Right atrium auricular region (tissue), 2 donors: ENCODE measurements at regions not wholly inside any gene's neighbourhood (a gene's known extent, or its start where the extent isn't known, plus 50 kb on each side); places are given as distances from the start of the nearest gene placed in this dataset.

Experiments used
- DNase-seq: peaks from one replicate; pipeline ENCODE4 v3.0.0-alpha.2; 2019; ENCODE audit warnings: low spot score
- H3K27ac ChIP-seq, 2 donors: fragments of 200-600 bp; sonication (generic); 1 replicate in 1 of 2; 2 replicates in 1 of 2; pipeline ENCODE4 v1.5.1; 2016 to 2019
- H3K27me3 ChIP-seq, 2 donors: fragments of 200-600 bp; sonication (generic); one replicate each; pipeline versions ENCODE4 v1.5.1 to v1.6.0; 2017 to 2019
- H3K36me3 ChIP-seq: fragments of 200-600 bp; sonication (generic); one replicate; pipeline ENCODE4 v1.5.1; 2016
- H3K4me1 ChIP-seq, 2 donors: fragments of 200-600 bp; sonication (generic); one replicate each; pipeline versions ENCODE4 v1.5.1 to v1.6.0; 2017 to 2019
- H3K4me3 ChIP-seq, 2 donors: fragments of 200-600 bp; sonication (generic); 1 replicate in 1 of 2; 2 replicates in 1 of 2; pipeline ENCODE4 v1.5.1; 2017 to 2019; ENCODE audit warnings: mild to moderate bottlenecking in 1 of 2, moderate library complexity in 1 of 2
- H3K9me3 ChIP-seq, 2 donors: fragments of 200-600 bp; sonication (generic); one replicate each; pipeline ENCODE4 v1.5.1; 2019
- CTCF ChIP-seq, 2 donors: fragments of 200-600 bp; sonication (generic); IDR thresholded peaks; one replicate each; pipeline ENCODE4 v1.5.1; 2019; ENCODE audit warnings: antibody characterized with exemption in 2 of 2

- TF ChIP-seq CTCF (IDR thresholded peaks at IDR 0.05) = no peak
- no peaks in the 10 kb centered on the region for H3K4me1 ChIP-seq
Measured at GRCh38 chr20:22781869-22782268, 197.5 kb upstream of the FOXA2 start.

GRCh38 chr20:22789676-22790075 is 205.3 kb upstream of the FOXA2 start:
- no peak for DNase-seq
- no peaks in the 10 kb centered on the region for H3K9me3 ChIP-seq
- H3K4me1 ChIP-seq = peaks cover 0 to 22% of the 10 kb centered on the region in 2 donors
- H3K27me3 ChIP-seq = no peaks in the 10 kb centered on the region
- H3K27ac ChIP-seq = no peak overlapping the region
- TF ChIP-seq CTCF (IDR thresholded peaks at IDR 0.05) = no peak
- no peak overlapping the region for H3K4me3 ChIP-seq
- H3K36me3 ChIP-seq = no peaks in the 10 kb centered on the region

More at GRCh38 chr20:22781869-22782268, 197.5 kb upstream of the FOXA2 start:
- DNase-seq = no peak
- Histone ChIP-seq H3K9me3 (no peaks in the 10 kb centered on the region), H3K27me3 (no peaks in the 10 kb centered on the region), H3K36me3 (no peaks in the 10 kb centered on the region), H3K4me3 (no peak overlapping the region), H3K27ac (no peak overlapping the region)

GRCh38 chr20:22791396-22791795 is 207.0 kb upstream of the FOXA2 start:
- DNase-seq = no peak
- no peak for TF ChIP-seq CTCF (IDR thresholded peaks at IDR 0.05)
- Histone ChIP-seq H3K36me3 (no peaks in the 10 kb centered on the region), H3K9me3 (no peaks in the 10 kb centered on the region), H3K4me3 (no peak overlapping the region), H3K4me1 (peaks cover 0 to 31% of the 10 kb centered on the region in 2 donors), H3K27me3 (no peaks in the 10 kb centered on the region), H3K27ac (no peak overlapping the region)

GRCh38 chr20:22791877-22792525 is 207.6 kb upstream of the FOXA2 start:
- peaks cover 0 to 35% of the 10 kb centered on the region in 2 donors for H3K4me1 ChIP-seq
- TF ChIP-seq CTCF (IDR thresholded peaks at IDR 0.05) = no peak
- no peak overlapping the region for H3K27ac ChIP-seq
- no peaks in the 10 kb centered on the region for H3K27me3 ChIP-seq
- no peak overlapping the region for H3K4me3 ChIP-seq
- DNase-seq = no peak
- no peaks in the 10 kb centered on the region for H3K36me3 ChIP-seq
- no peaks in the 10 kb centered on the region for H3K9me3 ChIP-seq

GRCh38 chr20:22794200-22794599 is 209.8 kb upstream of the FOXA2 start:
- no peak overlapping the region for H3K27ac ChIP-seq
- no peaks in the 10 kb centered on the region for H3K36me3 ChIP-seq
- H3K27me3 ChIP-seq = no peaks in the 10 kb centered on the region
- H3K9me3 ChIP-seq = no peaks in the 10 kb centered on the region
- H3K4me3 ChIP-seq = no peak overlapping the region
- DNase-seq = no peak
- no peak for TF ChIP-seq CTCF (IDR thresholded peaks at IDR 0.05)
- peaks cover 0 to 35% of the 10 kb centered on the region in 2 donors for H3K4me1 ChIP-seq

- peak overlapping the region; percentile 48 to 64 for H3K27ac ChIP-seq
- peaks cover 0 to 31% of the 10 kb centered on the region in 2 donors for H3K4me1 ChIP-seq
- H3K27me3 ChIP-seq = no peaks in the 10 kb centered on the region
- TF ChIP-seq CTCF (IDR thresholded peaks at IDR 0.05) = no peak
- no peak overlapping the region for H3K4me3 ChIP-seq
- no peaks in the 10 kb centered on the region for H3K9me3 ChIP-seq
- no peak for DNase-seq
- H3K36me3 ChIP-seq = no peaks in the 10 kb centered on the region
Measured at GRCh38 chr20:22795433-22795832, 211.1 kb upstream of the FOXA2 start.
